ENCODE measurements at regions not wholly inside any gene's neighbourhood (a gene's known extent, or its start where the extent isn't known, plus 50 kb on each side); places are given as distances from the start of the nearest gene placed in this dataset.

DNA sequence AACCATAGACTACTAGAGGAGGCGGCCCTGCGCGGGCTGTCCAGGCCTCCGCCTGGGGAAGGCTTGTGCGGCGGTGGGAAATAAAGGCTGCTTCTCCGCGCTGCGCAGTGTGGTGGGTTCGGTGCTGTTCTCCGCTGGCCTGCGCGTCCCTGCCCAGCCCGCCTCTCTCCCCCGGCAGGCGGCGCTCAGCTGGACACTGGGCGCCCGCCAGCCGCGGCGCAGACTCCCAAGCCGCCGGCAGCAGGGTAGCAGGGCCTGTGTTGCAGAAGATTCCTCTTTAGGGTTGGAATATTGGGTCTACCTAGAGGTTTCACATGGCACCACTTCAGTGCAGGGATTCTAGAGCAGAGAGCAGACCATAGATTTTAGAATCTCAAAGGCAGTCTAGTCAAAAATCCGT is 66.1 kb upstream of the ZPBP start:
- Histone ChIP-seq H3K9me3 (ENCODE audit: control insufficient read depth, low read depth, low read length) (no peaks in the 10 kb centered on the region), H4K20me1 (ENCODE audit: control insufficient read depth, extremely low read depth, insufficient read depth, low read length) (no peaks in the 10 kb centered on the region), H3K9me1 (ENCODE audit: control insufficient read depth, extremely low read depth, insufficient read depth, low read length) (no peaks in the 10 kb centered on the region), H3K27ac (ENCODE audit: control insufficient read depth, insufficient read depth, low read length) (no peak overlapping the region), H2AFZ (ENCODE audit: control insufficient read depth, low read length) (no peak overlapping the region), H3K4me2 (ENCODE audit: control insufficient read depth, extremely low read depth, insufficient read depth, low read depth, low read length) (no peak overlapping the region), H3K36me3 (ENCODE audit: control insufficient read depth in 2 of 2, extremely low read depth in 1 of 2, insufficient read depth in 2 of 2, low read length in 2 of 2) (no peaks in the 10 kb centered on the region), H3K79me2 (ENCODE audit: control insufficient read depth, insufficient read depth, low read length) (no peaks in the 10 kb centered on the region), H3K4me1 (ENCODE audit: control insufficient read depth, extremely low read depth, insufficient read depth, low read length) (no peaks in the 10 kb centered on the region), H3K9ac (ENCODE audit: control insufficient read depth, extremely low read depth, insufficient read depth, low read length) (no peak overlapping the region), H3K27me3 (ENCODE audit: control insufficient read depth, extremely low read depth, insufficient read depth, low read length) (no peaks in the 10 kb centered on the region), H3K4me3 (ENCODE audit: control insufficient read depth in 2 of 3, extremely low read depth in 1 of 3, insufficient read depth in 2 of 3, low read depth in 1 of 3, low read length in 3 of 3) (no peak overlapping the region)
- dilution Hi-C loops (cut with MboI; ENCODE audit: extremely low pct_ligation_motif_present, low sequenced_read_pairs): no loop called here
- TF ChIP-seq, protein P1, sequence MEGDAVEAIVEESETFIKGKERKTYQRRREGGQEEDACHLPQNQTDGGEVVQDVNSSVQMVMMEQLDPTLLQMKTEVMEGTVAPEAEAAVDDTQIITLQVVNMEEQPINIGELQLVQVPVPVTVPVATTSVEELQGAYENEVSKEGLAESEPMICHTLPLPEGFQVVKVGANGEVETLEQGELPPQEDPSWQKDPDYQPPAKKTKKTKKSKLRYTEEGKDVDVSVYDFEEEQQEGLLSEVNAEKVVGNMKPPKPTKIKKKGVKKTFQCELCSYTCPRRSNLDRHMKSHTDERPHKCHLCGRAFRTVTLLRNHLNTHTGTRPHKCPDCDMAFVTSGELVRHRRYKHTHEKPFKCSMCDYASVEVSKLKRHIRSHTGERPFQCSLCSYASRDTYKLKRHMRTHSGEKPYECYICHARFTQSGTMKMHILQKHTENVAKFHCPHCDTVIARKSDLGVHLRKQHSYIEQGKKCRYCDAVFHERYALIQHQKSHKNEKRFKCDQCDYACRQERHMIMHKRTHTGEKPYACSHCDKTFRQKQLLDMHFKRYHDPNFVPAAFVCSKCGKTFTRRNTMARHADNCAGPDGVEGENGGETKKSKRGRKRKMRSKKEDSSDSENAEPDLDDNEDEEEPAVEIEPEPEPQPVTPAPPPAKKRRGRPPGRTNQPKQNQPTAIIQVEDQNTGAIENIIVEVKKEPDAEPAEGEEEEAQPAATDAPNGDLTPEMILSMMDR (optimal IDR thresholded peaks at IDR 0.05 in 1 of 3, IDR thresholded peaks at IDR 0.05 in 1 of 3, conservative IDR thresholded peaks at IDR 0.05 in 1 of 3; ENCODE audit: extremely low read depth in 1 of 3, insufficient read depth in 2 of 3, low read length in 3 of 3): no peak
- no peak for TF ChIP-seq EZH2 (IDR thresholded peaks at IDR 0.05; ENCODE audit: low read length)
- DNase-seq (ENCODE audit: low read depth, low spot score): no peak
- no peak for FAIRE-seq

GRCh38 chr7:50156706-50157105 is 63.7 kb upstream of the ZPBP start:
- no peaks in the 10 kb centered on the region for H3K79me2 ChIP-seq (ENCODE audit: control insufficient read depth, insufficient read depth, low read length)
- no peaks in the 10 kb centered on the region for H3K9me1 ChIP-seq (ENCODE audit: control insufficient read depth, extremely low read depth, insufficient read depth, low read length)
- H3K4me3 ChIP-seq (ENCODE audit: control insufficient read depth in 2 of 3, extremely low read depth in 1 of 3, insufficient read depth in 2 of 3, low read depth in 1 of 3, low read length in 3 of 3): no peak overlapping the region
- no peaks in the 10 kb centered on the region for H3K36me3 ChIP-seq (ENCODE audit: control insufficient read depth in 2 of 2, extremely low read depth in 1 of 2, insufficient read depth in 2 of 2, low read length in 2 of 2)
- H3K27me3 ChIP-seq (ENCODE audit: control insufficient read depth, extremely low read depth, insufficient read depth, low read length): no peaks in the 10 kb centered on the region
- no peak overlapping the region for H2AFZ ChIP-seq (ENCODE audit: control insufficient read depth, low read length)
- H3K9me3 ChIP-seq (ENCODE audit: control insufficient read depth, low read depth, low read length): no peaks in the 10 kb centered on the region
- FAIRE-seq (no peak), DNase-seq (ENCODE audit: low read depth, low spot score) (no peak)
- dilution Hi-C loops (cut with MboI; ENCODE audit: extremely low pct_ligation_motif_present, low sequenced_read_pairs): no loop called here
- H3K27ac ChIP-seq (ENCODE audit: control insufficient read depth, insufficient read depth, low read length): no peak overlapping the region
- H3K9ac ChIP-seq (ENCODE audit: control insufficient read depth, extremely low read depth, insufficient read depth, low read length): no peak overlapping the region
- no peaks in the 10 kb centered on the region for H3K4me1 ChIP-seq (ENCODE audit: control insufficient read depth, extremely low read depth, insufficient read depth, low read length)
- no peak for TF ChIP-seq EZH2 (IDR thresholded peaks at IDR 0.05; ENCODE audit: low read length)
- TF ChIP-seq, protein P1 (optimal IDR thresholded peaks at IDR 0.05 in 1 of 3, IDR thresholded peaks at IDR 0.05 in 1 of 3, conservative IDR thresholded peaks at IDR 0.05 in 1 of 3; ENCODE audit: extremely low read depth in 1 of 3, insufficient read depth in 2 of 3, low read length in 3 of 3): no peak
- no peaks in the 10 kb centered on the region for H4K20me1 ChIP-seq (ENCODE audit: control insufficient read depth, extremely low read depth, insufficient read depth, low read length)
- no peak overlapping the region for H3K4me2 ChIP-seq (ENCODE audit: control insufficient read depth, extremely low read depth, insufficient read depth, low read depth, low read length)

All from keratinocyte (primary cell).